Nephron (organoid): ENCODE measurements at regions not wholly inside any gene's neighbourhood (a gene's known extent, or its start where the extent isn't known, plus 50 kb on each side); places are given as distances from the start of the nearest gene placed in this dataset.
"Not testable (repeated sequence)": the region's sequence is repeated elsewhere in the genome, so short reads cannot be mapped to it uniquely, and the experiment has no call there.

Experiments
- H3K27ac Mint-ChIP-seq, 3 experiments: 2 replicates each; pipeline ENCODE4 v1.8.0; 2020; ENCODE audit warnings: mixed read lengths in 3 of 3, mild to moderate bottlenecking in 2 of 3, moderate library complexity in 1 of 3
- H3K27me3 Mint-ChIP-seq: 2 replicates; pipeline ENCODE4 v1.8.0; 2021; ENCODE audit warnings: low read depth, mild to moderate bottlenecking, moderate library complexity, mixed read lengths
- H3K36me3 Mint-ChIP-seq: 2 replicates; pipeline ENCODE4 v1.8.0; 2020; ENCODE audit warnings: low read depth, mixed read lengths
- H3K4me1 Mint-ChIP-seq: 2 replicates; pipeline ENCODE4 v1.8.0; 2020; ENCODE audit warnings: mixed read lengths
- H3K4me3 Mint-ChIP-seq, 3 experiments: 2 replicates each; pipeline ENCODE4 v1.8.0; 2020; ENCODE audit warnings: mild to moderate bottlenecking in 3 of 3, mixed read lengths in 3 of 3, moderate library complexity in 2 of 3
- H3K9me3 Mint-ChIP-seq: 2 replicates; pipeline ENCODE4 v1.8.0; 2020; ENCODE audit warnings: mixed read lengths
- TF ChIP-seq, protein P1 (sequence below), 3 experiments: fragments of 200-600 bp; sonication (generic); IDR thresholded peaks; one replicate each; pipeline ENCODE4 v1.5.0; 2021; ENCODE audit warnings: antibody characterized with exemption in 3 of 3; ENCODE audit not compliant: unreplicated experiment in 3 of 3

DNA sequence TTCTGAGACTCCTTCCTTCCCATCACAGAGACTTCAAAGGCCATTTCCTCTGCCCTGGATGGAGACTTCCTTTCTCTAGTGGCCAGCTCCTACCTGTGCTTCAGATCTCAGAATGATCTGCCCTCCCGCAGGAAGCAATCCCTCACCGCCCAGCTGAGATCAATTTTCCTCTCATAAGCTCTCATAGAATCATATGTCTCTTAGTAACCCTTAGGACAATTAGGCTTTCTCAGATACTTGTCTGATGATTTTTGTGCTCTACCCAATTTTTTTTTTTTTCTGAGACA, 212.6 kb upstream of the PRSS58 start:
- H3K36me3 Mint-ChIP-seq: no peaks in the 10 kb centered on the region
- H3K4me1 Mint-ChIP-seq: no peaks in the 10 kb centered on the region
- TF ChIP-seq, protein P1, sequence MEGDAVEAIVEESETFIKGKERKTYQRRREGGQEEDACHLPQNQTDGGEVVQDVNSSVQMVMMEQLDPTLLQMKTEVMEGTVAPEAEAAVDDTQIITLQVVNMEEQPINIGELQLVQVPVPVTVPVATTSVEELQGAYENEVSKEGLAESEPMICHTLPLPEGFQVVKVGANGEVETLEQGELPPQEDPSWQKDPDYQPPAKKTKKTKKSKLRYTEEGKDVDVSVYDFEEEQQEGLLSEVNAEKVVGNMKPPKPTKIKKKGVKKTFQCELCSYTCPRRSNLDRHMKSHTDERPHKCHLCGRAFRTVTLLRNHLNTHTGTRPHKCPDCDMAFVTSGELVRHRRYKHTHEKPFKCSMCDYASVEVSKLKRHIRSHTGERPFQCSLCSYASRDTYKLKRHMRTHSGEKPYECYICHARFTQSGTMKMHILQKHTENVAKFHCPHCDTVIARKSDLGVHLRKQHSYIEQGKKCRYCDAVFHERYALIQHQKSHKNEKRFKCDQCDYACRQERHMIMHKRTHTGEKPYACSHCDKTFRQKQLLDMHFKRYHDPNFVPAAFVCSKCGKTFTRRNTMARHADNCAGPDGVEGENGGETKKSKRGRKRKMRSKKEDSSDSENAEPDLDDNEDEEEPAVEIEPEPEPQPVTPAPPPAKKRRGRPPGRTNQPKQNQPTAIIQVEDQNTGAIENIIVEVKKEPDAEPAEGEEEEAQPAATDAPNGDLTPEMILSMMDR (IDR thresholded peaks at IDR 0.05; ENCODE audit: unreplicated experiment in 3 of 3): no peak
- H3K9me3 Mint-ChIP-seq: no peaks in the 10 kb centered on the region
- no peaks in the 10 kb centered on the region for H3K27me3 Mint-ChIP-seq
- no peak overlapping the region for H3K27ac Mint-ChIP-seq
- H3K4me3 Mint-ChIP-seq: no peak overlapping the region

DNA sequence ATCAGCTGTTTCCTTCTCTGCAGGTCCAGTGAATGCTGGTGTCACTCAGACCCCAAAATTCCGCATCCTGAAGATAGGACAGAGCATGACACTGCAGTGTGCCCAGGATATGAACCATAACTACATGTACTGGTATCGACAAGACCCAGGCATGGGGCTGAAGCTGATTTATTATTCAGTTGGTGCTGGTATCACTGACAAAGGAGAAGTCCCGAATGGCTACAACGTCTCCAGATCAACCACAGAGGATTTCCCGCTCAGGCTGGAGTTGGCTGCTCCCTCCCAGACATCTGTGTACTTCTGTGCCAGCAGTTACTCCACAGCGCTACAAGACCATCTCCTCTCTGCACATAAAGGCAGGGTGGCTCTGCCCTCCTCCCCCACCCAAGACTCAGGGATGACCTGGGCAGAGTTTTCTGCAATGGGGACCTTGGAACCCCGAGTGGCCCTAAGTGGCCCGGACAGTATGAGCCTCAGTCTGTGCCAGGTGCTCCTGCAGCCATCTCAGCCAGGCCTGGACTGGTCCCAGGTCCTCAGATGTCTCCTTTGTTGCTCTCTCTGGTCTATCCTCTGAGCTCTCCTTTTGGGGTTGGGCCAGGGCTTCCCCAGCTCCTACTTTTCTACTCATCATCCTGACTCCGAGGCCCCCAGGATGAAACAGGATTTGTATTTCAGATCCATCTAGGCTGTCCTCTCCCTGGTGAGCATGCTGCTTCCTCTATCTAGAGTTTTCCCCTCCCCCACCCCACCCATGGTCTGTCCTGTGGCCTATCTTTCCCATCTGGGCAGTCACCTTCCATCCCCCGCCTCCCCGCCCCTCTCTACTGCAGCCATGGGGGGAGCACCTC, 212.1 kb upstream of the PRSS58 start:
- Mint-ChIP-seq H3K27me3 (no peaks in the 10 kb centered on the region), H3K4me3 (no peak overlapping the region), H3K36me3 (no peaks in the 10 kb centered on the region), H3K4me1 (no peaks in the 10 kb centered on the region), H3K27ac (no peak overlapping the region), H3K9me3 (no peaks in the 10 kb centered on the region)
- TF ChIP-seq, protein P1 (IDR thresholded peaks at IDR 0.05; ENCODE audit: unreplicated experiment in 3 of 3): no peak

DNA sequence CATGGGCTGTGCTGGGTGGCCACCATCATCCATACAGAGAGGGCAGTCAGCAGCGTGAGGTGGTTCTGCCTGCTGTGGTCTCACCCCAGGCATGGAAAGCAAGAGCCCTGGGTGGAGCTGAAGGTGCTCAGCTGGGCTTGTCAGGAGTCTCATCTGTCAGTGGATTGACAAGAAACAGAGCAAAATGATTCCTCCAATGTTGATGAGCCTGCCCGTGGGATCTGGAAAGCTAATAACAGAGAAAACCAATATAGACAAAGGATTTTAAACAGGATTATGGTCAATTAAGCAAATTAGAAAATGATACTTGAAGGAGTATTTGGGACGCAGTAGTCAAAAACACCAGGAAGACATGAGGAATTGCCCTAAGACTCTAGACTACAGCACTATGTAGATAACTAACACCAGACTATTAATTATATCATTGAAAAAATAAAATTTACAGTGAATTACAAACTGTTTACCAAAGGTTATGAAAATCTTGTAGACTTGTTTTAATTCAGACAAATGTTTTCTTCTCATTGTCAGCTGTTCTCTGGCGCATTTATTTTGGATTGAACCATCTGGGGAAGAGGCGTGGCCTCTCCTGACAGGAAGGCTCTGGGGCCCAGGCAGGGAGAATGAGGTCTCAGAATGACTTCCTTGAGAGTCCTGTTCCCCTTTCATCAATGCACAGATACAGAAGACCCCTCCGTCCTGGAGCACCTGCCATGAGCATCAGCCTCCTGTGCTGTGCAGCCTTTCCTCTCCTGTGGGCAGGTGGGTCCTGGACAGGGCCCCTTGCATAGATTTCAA, 211.2 kb upstream of the PRSS58 start:
- TF ChIP-seq, protein P1 (IDR thresholded peaks at IDR 0.05; ENCODE audit: unreplicated experiment in 3 of 3): no peak
- H3K36me3 Mint-ChIP-seq: no peaks in the 10 kb centered on the region
- H3K27me3 Mint-ChIP-seq: no peaks in the 10 kb centered on the region
- no peaks in the 10 kb centered on the region for H3K4me1 Mint-ChIP-seq
- H3K27ac Mint-ChIP-seq: no peak overlapping the region
- H3K9me3 Mint-ChIP-seq: no peaks in the 10 kb centered on the region
- no peak overlapping the region for H3K4me3 Mint-ChIP-seq

DNA sequence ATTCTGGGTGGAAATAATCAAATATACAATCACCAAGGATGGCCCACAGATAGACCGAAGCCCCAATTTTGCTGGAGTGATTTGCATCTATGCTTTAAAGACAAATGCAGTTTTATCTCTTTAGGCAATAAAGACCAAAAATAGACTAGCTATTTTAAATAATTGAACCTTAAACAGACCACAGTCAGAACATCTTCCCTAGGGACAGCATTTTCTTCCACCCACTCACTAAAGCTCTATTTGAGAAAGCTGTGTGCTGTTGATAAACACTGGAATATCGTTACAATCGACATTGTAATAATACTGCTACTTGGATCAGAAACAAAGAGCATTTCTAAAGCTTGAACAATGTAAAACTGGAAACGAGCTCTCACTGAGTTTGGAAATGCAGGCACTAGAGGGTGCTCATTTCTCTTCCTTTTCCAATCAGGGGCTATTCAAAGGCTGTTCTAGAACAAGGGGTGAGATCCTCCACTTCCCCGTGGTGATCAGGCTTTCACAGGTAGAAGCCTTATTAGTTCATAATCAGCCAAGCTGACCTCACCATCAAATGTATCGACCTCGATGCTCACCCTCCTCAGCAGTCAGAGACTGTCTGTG, 209.3 kb upstream of the PRSS58 start:
- H3K4me3 Mint-ChIP-seq, H3K27ac Mint-ChIP-seq, H3K9me3 Mint-ChIP-seq, H3K27me3 Mint-ChIP-seq, H3K36me3 Mint-ChIP-seq, H3K4me1 Mint-ChIP-seq: not testable (repeated sequence)

DNA sequence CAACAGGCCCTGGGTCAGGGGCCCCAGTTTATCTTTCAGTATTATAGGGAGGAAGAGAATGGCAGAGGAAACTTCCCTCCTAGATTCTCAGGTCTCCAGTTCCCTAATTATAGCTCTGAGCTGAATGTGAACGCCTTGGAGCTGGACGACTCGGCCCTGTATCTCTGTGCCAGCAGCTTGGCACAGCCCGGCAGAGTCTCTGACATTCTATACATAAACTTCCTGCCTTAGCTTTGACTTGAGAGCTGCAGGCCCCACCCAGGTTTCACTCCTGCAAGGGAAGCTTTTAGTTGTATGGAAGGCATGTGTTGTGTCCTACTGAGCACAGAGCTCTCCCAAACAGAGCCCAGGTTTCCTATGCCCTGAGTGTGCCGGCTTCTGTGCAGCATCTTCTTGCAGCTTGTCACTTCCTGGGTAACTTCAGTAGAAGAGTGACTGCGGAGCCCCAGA, 205.6 kb upstream of the PRSS58 start:
- H3K27me3 Mint-ChIP-seq: peaks cover 12% of the 10 kb centered on the region
- no peak overlapping the region for H3K4me3 Mint-ChIP-seq

DNA sequence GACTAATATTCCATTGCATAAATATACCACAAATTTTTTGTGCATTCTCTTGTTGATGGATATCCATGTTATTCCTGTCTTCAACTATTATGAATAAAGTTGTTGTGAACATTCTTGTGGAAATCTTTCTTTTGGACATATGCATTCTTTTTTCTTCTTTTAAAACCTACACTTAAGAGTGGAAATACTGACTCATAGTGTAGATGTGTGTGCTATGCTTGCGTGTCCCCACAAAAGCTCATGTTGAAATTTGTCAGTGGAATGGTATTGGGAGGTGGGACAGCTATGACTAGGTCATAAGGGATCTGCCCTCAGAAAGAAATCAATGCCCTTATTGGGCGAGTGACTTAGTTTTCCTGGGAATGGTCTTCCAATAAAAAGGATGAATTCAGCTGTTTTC, 203.6 kb upstream of the PRSS58 start:
- TF ChIP-seq, protein P1 (IDR thresholded peaks at IDR 0.05; ENCODE audit: unreplicated experiment in 3 of 3): no peak
- Mint-ChIP-seq H3K27me3 (peaks cover 16% of the 10 kb centered on the region), H3K27ac (no peak overlapping the region), H3K36me3 (no peaks in the 10 kb centered on the region), H3K4me3 (no peak overlapping the region), H3K4me1 (peaks cover 9% of the 10 kb centered on the region), H3K9me3 (no peaks in the 10 kb centered on the region)

More for the DNA sequence above, 205.6 kb upstream of the PRSS58 start:
- Mint-ChIP-seq H3K4me1 (peaks cover 9% of the 10 kb centered on the region), H3K9me3 (no peaks in the 10 kb centered on the region), H3K36me3 (no peaks in the 10 kb centered on the region), H3K27ac (no peak overlapping the region)
- TF ChIP-seq, protein P1 (IDR thresholded peaks at IDR 0.05; ENCODE audit: unreplicated experiment in 3 of 3): no peak
